Left ventricle myocardium inferior (tissue), 1 donor: ENCODE measurements at regions not wholly inside any gene's neighbourhood (a gene's known extent, or its start where the extent isn't known, plus 50 kb on each side); places are given as distances from the start of the nearest gene placed in this dataset.

ENCODE experiments used
- DNase-seq: peaks from one replicate; pipeline ENCODE4 v3.0.0-alpha.2; 2020
- H3K27ac ChIP-seq: fragments of 200-600 bp; replicated peaks from 2 replicates; pipeline ENCODE4 v1.8.0; 2021
- H3K27me3 ChIP-seq: fragments of 200-600 bp; 2 replicates; pipeline ENCODE4 v1.8.0; 2021; ENCODE audit warnings: low read depth
- H3K36me3 ChIP-seq: fragments of 200-600 bp; 2 replicates; pipeline ENCODE4 v1.8.0; 2021
- H3K4me1 ChIP-seq: fragments of 200-600 bp; 2 replicates; pipeline ENCODE4 v1.8.0; 2021
- H3K4me3 ChIP-seq: fragments of 200-600 bp; 2 replicates; pipeline ENCODE4 v1.8.0; 2021; ENCODE audit warnings: mild to moderate bottlenecking, moderate library complexity
- H3K9me3 ChIP-seq: fragments of 200-600 bp; replicated peaks from 2 replicates; pipeline ENCODE4 v1.8.0; 2021
- intact Hi-C: fragments of 100-400 bp; cut with micrococcal nuclease; formaldehyde crosslinking; loops from one replicate; pipeline ENCODE4 v1.11.0; 2022
- TF ChIP-seq, protein P1 (sequence below): fragments of 200-600 bp; IDR thresholded peaks from 2 replicates; pipeline ENCODE4 v1.8.0; 2021; ENCODE audit warnings: antibody characterized with exemption, mild to moderate bottlenecking, borderline replicate concordance
- donor health status: DM: no; HTN: yes; CAD: no; lungs with severe emphysema.

DNA sequence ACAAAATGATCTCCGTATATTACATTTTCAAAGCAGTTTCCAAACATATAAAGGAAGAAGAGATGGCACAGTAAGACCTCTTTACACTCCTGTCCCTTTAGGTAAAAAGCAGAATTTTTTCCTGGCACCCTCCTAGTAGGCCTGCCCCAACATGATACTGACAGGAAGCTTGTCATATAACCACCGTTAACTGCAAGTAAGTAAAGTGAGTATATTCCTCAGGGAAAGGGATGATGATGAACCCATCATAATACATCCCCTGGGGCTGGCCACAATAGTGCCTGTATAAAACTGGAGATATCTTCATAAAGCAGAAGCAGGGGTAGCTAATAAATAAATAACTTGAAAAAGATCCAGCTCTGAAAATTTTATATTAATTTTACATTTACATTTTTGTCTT lies 893.0 kb downstream of the DIPK2A start:
- Histone ChIP-seq H3K36me3 (no peaks in the 10 kb centered on the region), H3K27ac (no peak overlapping the region), H3K4me1 (no peaks in the 10 kb centered on the region), H3K9me3 (peaks cover 3% of the 10 kb centered on the region), H3K4me3 (no peak overlapping the region), H3K27me3 (no peaks in the 10 kb centered on the region)
- no peak for DNase-seq
- intact Hi-C loops: no loop called here
- TF ChIP-seq, protein P1, sequence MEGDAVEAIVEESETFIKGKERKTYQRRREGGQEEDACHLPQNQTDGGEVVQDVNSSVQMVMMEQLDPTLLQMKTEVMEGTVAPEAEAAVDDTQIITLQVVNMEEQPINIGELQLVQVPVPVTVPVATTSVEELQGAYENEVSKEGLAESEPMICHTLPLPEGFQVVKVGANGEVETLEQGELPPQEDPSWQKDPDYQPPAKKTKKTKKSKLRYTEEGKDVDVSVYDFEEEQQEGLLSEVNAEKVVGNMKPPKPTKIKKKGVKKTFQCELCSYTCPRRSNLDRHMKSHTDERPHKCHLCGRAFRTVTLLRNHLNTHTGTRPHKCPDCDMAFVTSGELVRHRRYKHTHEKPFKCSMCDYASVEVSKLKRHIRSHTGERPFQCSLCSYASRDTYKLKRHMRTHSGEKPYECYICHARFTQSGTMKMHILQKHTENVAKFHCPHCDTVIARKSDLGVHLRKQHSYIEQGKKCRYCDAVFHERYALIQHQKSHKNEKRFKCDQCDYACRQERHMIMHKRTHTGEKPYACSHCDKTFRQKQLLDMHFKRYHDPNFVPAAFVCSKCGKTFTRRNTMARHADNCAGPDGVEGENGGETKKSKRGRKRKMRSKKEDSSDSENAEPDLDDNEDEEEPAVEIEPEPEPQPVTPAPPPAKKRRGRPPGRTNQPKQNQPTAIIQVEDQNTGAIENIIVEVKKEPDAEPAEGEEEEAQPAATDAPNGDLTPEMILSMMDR: no peak

DNA sequence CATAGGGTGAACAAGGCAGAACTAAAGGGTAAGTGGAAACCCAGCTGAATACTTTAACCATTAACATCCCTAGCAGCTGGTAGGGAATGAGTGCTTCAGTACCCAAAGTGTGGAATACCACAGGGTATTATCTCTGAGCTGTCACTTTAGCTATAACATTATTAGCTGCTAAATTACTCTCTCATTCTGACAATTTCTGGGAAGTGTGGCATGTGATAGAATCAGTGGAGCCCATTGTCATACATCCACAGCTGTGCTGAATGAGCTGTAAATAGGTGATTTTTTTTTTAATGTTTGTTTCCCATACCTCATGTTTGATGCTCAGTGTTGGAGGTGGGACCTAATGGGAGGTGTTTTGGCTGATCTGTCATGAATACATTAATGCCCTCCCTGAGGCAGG lies 894.3 kb downstream of the DIPK2A start:
- no peak overlapping the region for H3K27ac ChIP-seq
- no peak overlapping the region for H3K4me3 ChIP-seq
- TF ChIP-seq, protein P1: no peak
- H3K36me3 ChIP-seq: no peaks in the 10 kb centered on the region
- intact Hi-C loops: no loop called here
- peaks cover 3% of the 10 kb centered on the region for H3K9me3 ChIP-seq
- no peaks in the 10 kb centered on the region for H3K4me1 ChIP-seq
- no peaks in the 10 kb centered on the region for H3K27me3 ChIP-seq
- no peak for DNase-seq

DNA sequence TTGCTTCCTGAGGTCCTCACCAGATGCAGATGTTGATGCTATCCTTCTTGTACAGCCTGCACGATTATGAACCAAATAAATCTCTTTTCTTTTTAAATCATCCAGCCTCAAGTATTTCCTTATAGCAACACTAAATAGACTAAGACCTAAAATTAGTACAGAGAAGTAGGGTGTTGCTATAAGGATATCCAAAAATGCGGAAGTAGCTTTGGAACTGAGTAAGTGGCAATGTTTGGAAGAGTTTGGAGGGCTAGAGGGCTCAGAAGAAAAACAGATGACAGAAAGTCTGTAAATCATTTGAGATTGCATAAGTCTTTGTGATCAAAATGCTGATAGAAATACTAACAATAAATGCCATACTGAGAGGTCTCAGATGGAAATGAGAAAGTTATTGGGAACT lies 894.9 kb downstream of the DIPK2A start:
- no peaks in the 10 kb centered on the region for H3K36me3 ChIP-seq
- no peak overlapping the region for H3K4me3 ChIP-seq
- H3K27ac ChIP-seq: no peak overlapping the region
- peaks cover 3% of the 10 kb centered on the region for H3K9me3 ChIP-seq
- no peaks in the 10 kb centered on the region for H3K4me1 ChIP-seq
- TF ChIP-seq, protein P1: no peak
- intact Hi-C loops: no loop called here
- no peaks in the 10 kb centered on the region for H3K27me3 ChIP-seq
- DNase-seq: no peak

DNA sequence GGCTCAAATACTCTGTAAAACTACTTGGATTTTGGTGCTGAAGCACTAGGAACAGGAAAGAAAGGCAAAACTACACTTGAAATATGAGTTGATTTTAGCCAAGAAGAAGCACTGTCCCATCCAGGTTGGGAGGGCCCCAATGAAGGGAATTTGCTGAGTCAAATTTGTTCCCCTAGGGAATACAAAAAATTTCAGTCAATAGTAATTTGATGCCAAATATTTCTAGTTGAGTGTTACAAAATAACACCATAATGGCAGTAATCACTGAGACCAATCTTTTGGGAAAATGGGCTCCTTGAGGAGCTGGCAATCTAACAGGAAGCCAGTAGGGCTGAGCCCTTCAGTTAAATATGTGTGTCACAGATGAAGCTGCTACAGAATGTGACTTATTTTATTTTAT lies 896.9 kb downstream of the DIPK2A start:
- Histone ChIP-seq H3K27me3 (no peaks in the 10 kb centered on the region), H3K4me1 (no peaks in the 10 kb centered on the region), H3K4me3 (no peak overlapping the region), H3K27ac (no peak overlapping the region), H3K9me3 (peaks cover 3% of the 10 kb centered on the region), H3K36me3 (no peaks in the 10 kb centered on the region)
- DNase-seq: no peak
- intact Hi-C loops: no loop called here
- TF ChIP-seq, protein P1: no peak

DNA sequence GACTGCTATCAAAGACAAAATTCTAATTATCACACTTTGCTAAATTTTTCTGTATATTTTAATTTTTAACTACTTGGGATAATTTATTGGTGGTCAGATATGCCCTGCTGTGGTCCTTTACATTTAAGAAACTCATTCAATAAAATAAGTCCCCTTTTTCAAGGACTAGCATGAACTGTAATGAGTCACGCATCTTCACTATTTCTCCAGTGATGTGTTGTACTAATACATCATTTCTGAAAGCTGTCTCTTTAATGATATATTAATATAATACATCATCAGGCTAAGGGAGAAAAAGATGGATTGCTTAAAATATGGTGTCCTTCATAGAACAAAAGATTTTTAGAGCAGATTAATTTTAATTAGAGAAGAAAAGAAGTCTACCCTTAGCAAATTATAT lies 901.4 kb downstream of the DIPK2A start:
- Histone ChIP-seq H3K27ac (no peak overlapping the region), H3K9me3 (peaks cover 3% of the 10 kb centered on the region), H3K27me3 (no peaks in the 10 kb centered on the region), H3K4me3 (no peak overlapping the region), H3K4me1 (no peaks in the 10 kb centered on the region), H3K36me3 (no peaks in the 10 kb centered on the region)
- TF ChIP-seq, protein P1: no peak
- intact Hi-C loops: no loop called here
- DNase-seq: no peak

DNA sequence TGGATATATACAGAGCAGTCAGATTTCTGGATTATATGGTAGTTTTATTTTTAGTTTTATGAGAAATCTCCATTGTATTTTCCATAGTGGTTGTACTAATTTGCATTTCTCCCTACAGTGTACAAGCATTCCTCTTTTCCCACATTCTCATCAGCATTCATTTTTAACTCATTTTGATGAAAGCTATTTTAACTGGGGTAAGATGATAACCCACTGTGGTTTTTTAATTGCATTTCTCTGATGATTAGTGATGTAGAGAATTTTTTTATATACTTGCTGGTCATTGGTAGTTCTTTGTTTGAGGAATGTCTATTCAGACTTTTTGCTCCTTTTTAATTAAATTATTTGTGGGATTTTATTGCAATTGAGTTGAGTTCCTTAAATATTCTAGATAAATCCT lies 903.6 kb downstream of the DIPK2A start:
- no peaks in the 10 kb centered on the region for H3K27me3 ChIP-seq
- H3K4me3 ChIP-seq: no peak overlapping the region
- H3K27ac ChIP-seq: no peak overlapping the region
- intact Hi-C loops: no loop called here
- no peak for DNase-seq
- TF ChIP-seq, protein P1: no peak
- no peaks in the 10 kb centered on the region for H3K4me1 ChIP-seq
- H3K36me3 ChIP-seq: no peaks in the 10 kb centered on the region
- no peaks in the 10 kb centered on the region for H3K9me3 ChIP-seq
